ENCODE measurements at regions not wholly inside any gene's neighbourhood (a gene's known extent, or its start where the extent isn't known, plus 50 kb on each side); places are given as distances from the start of the nearest gene placed in this dataset.

DNA sequence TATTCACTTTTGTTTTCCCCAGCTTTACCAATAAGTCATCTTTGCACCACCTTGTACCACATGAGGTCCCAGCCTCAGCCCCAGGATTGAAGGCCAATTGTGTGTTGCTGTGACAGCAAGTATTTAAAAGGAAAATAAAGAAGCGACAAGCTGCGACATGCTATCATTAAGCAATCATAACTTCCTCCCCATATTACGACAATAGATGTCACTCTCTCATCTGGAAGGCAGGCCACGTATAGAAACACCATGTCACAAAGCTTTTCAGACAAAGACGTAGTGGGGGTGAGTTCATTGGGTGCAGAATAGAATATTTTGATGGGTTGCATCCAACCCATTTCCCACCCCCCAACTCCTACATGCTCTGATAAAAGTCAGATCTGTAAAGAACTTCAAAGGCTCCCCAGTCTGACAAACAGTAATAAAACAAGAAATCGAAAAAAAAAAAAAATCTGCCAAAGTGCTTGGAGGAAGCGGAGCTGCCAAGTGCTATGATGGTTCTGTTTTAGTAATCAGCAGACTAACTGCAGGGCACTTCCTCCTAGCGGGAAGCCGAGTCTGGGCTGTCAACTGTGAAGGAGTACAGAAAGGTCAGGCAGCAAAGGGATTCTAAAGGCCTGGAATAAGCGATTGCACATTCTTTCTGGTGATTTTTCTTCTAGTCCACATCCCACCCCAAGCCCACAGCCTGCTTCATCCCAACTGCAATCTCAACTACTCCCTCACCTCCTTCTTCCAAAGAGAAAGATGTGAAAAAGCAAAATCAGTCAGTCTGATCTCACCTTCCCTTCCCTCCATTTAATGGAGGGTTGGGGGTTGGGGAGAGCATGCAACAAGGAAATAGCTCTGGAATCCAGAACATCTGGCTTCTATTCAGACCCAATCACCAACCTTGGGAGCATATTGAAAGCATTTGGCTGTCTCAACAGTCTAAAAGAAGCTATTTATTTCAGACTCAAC is 131.4 kb upstream of the UBASH3B start:
- DNase-seq (ENCODE audit: low read depth in 3 of 3, low spot score in 1 of 3), result no peak

DNA sequence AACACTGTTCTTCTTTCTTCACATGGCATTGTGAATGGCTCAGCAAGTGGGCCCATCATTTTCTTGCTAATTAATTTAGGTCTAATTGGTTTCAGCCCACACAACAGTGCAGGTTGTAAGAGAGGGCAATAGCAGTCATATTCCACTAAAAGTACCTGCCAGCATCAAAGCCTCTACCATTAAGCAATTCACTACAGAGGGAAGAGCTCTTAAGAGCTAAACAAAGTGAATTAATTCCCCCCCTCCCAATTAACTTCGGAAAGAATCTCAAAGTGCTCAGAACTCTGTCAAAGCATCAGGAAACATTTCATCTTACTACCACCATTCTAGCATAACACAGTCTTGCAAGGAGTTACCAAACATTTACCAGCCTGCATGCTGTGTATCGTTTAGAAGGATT is 133.9 kb upstream of the UBASH3B start:
- DNase-seq (ENCODE audit: low read depth in 3 of 3, low spot score in 1 of 3), result no peak

GRCh38 chr11:122517403-122518379 is 137.8 kb upstream of the UBASH3B start:
- DNase-seq (ENCODE audit: low read depth in 3 of 3, low spot score in 1 of 3), result no peak

GRCh38 chr11:122516686-122517085 is 138.8 kb upstream of the UBASH3B start:
- no peak for DNase-seq (ENCODE audit: low read depth in 3 of 3, low spot score in 1 of 3)

DNA sequence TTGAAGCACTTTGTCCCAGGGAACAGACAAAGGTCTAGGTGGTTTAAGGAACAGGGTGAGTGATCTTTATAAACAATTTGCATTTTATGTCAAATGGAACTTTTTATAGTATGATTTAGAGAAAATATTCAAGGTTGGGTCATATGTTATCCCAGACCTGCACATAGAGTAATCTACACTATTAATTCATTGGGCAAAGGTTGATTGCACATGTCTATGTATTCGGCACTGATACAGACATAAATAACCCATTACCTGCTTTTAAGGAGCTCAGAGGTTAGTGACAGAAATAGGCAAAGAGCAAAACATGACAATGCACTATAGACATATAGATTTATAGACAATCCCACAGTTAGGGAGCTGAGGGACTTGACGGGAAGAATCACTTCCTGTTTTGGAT is 141.5 kb upstream of the UBASH3B start:
- no peak for DNase-seq (ENCODE audit: low read depth in 3 of 3, low spot score in 1 of 3)

GRCh38 chr11:122513328-122513727 is 142.2 kb upstream of the UBASH3B start:
- DNase-seq (ENCODE audit: low read depth in 3 of 3, low spot score in 1 of 3), result no peak

GRCh38 chr11:122512688-122513087 is 142.8 kb upstream of the UBASH3B start:
- no peak for DNase-seq (ENCODE audit: low read depth in 3 of 3, low spot score in 1 of 3)

GRCh38 chr11:122509899-122510298 is 145.6 kb upstream of the UBASH3B start:
- no peak for DNase-seq (ENCODE audit: low read depth in 3 of 3, low spot score in 1 of 3)

DNA sequence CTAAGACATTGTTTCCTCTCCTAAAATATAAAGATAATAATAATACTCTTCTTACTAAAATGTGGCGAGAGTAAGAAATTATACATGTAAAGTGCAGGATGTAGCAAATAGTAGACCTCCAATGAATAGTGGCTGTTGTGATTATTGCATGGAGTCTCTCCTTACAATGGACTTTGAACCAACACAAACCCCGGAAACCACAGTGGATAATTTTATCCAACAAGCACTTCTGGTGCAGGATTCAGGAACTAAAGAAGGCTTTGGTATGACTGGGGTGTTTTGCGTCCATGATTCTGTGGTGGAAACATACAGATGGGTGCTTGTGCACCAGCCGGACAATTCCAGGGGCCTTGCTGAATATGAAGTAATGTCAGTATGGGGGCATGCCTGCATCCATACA is 146.4 kb upstream of the UBASH3B start:
- no peak for DNase-seq (ENCODE audit: low read depth in 3 of 3, low spot score in 1 of 3)

GRCh38 chr11:122505304-122506006 is 150.1 kb upstream of the UBASH3B start:
- peak in 1 of 3 donors; percentile 20 for DNase-seq (ENCODE audit: low read depth in 3 of 3, low spot score in 1 of 3)

GRCh38 chr11:122494221-122494620 is 161.3 kb upstream of the UBASH3B start:
- DNase-seq (ENCODE audit: low read depth in 3 of 3, low spot score in 1 of 3), result no peak

DNA sequence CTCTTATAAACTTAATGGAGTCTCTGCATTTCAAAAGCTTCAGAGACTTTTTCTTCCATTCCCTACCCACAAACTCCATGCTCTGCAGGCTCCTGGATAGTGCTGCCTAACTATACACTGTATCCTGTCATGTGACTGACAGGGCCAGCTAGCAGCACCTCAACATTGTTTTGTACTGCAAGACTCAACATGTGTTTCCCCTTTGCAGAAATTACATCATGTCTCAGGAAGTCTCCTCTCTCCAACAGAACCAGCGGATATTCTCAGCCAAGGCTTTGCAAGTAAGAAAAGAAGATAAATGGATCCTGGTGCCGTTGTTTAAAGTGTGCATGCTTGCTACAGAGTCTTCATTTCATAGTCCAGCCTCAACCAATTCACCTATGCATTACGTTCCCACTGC is 164.0 kb upstream of the UBASH3B start:
- no peak for DNase-seq (ENCODE audit: low read depth in 3 of 3, low spot score in 1 of 3)

DNA sequence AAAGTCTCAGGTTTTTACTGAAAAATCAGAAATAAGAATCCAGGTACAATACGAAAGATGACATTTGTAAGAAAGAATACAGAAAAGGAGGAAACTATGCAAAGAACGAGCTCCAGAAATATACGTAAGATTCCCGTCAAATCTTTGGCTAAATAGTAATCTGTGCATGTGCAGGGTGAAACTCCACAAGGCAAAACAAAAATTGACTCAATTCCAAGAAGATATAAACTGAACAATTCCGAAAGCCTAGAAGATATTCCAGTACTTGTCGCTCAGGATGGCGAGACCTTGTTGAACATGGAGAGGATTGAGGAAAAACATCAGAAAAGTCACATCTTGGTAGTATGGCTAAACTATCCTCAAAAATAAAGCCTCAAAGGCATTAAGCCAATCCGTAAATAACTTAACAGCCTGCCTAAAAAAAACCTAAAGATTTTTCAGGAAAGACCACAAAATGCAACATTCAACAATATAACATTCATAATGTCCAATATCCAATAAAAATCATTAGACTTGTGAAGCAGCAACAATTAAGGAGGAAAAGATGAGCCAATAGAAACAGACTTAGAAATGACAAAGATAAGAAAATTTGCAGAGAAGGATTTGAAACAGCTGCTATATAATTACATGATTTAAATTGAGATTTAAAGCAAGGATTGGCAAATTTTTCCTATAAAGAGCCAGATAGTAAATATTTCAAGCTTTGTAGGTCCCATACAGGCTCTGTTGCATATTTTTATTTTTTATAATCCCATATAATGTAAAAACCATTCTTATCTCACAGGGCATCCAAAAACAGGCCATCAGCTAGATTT is 166.4 kb upstream of the UBASH3B start:
- no peak for DNase-seq (ENCODE audit: low read depth in 3 of 3, low spot score in 1 of 3)

DNA sequence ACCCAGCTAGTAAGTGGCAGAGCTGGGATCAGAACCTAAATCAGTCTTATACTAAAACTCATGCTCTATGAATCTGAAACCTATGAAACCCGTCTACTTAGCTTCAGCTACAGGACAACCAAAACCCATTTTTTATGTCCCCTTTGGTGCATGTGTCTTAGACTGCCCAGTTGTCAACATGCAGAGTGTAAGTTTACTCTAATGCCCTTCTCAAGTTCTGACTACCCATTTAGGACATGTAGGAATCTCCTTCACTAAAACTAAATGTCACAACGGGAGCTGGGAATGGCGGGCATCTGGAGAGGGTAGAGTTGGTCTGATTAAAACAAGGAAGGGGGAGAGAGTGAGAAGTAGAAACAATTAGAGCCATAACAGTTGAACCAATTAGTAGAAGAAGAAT is 167.9 kb upstream of the UBASH3B start:
- DNase-seq (ENCODE audit: low read depth in 3 of 3, low spot score in 1 of 3), result no peak

DNA sequence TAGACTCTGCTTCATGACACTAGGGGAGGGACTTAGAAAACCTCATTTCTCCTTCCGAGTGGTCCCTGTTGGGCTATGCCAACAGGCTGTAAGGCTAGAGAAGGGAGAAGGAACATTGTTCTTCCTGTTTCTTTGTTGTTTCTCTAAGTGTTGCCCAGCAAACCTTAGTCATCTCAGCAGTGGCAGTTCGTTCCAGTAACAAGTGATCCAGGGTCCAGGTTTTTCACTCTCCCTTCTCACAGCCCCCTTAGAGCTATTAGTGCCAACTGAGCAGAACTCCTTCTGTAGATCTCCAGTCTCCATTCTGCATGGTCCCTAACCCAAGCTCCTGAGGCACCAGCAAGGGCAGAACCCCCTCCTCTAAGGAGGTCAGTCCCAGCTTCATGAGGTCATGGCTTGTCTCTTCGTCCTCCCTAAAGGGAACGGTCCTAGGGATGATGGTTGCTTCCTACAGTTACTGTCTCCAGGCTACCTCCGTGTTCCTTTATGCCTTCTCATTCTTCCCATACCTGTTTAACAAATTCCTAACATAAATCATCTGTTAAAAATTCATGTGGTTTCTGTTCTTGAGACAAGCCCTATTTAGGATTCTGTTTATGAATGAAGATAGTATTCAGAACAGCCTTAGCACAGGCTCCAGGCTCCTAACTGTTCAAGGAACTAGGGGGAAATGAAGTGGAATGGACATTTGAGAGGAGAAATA is 168.6 kb upstream of the UBASH3B start:
- DNase-seq (ENCODE audit: low read depth in 3 of 3, low spot score in 1 of 3), result no peak

DNA sequence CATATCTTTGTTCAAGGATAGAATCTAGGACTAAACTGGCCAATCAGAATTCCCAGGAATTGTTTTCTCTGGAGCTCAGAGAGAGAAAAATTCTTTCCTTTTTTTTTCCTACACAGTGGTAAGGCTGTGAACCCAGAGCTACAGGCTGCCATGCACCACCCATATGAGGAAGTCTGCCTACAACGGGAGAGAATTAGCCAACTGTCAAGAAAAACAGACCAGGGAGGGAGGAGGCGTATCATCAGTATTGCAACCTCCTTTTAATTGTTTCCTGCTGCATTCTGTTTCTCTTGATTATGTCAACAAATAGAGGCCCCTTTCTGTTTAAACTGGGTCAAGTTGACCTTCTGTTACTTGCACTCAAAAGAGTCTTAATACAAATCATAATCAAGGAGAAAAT is 176.5 kb upstream of the UBASH3B start:
- DNase-seq (ENCODE audit: low read depth in 3 of 3, low spot score in 1 of 3), result no peak

DNA sequence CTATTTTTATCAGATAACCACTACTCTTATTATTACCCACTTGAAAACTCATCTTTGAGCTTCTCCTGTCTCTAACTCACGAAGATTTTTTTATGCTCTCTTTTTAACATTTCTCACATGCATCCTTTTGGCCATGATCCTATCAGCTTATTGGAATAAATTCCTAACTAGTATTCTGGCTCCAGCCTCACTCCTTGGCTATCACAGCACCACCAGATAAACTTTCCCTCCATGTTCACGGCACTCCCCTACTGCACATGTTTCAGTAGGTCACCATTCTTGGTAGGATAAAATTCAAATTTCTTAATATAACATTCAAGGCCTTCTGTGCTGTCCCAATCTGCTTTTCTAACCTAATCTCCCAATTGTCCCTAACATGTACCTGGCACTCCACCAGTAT is 186.6 kb upstream of the UBASH3B start:
- no peak for DNase-seq (ENCODE audit: low read depth in 3 of 3, low spot score in 1 of 3)

- DNase-seq (ENCODE audit: low read depth in 3 of 3, low spot score in 1 of 3), result no peak
Measured at GRCh38 chr11:122463530-122463929, 192.0 kb upstream of the UBASH3B start.

DNA sequence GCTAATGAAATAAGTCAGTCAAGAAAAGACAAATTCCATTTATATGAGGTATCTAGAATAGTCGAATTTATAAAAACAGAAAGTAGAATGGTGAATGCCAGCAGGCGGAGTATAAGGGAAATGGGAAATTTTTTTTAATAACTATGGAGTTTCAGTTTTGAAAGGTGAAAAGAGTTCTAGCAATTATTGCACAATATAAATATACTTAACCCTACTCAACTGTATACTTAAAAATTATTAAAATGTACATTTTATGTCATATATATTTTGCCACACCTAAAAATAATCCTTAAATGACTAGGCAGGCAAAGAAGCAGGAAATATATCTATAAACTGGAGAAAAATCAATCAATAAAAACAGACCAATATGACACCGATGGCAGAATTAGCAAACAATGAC is 196.5 kb upstream of the UBASH3B start:
- DNase-seq (ENCODE audit: low read depth in 3 of 3, low spot score in 1 of 3), result no peak

DNA sequence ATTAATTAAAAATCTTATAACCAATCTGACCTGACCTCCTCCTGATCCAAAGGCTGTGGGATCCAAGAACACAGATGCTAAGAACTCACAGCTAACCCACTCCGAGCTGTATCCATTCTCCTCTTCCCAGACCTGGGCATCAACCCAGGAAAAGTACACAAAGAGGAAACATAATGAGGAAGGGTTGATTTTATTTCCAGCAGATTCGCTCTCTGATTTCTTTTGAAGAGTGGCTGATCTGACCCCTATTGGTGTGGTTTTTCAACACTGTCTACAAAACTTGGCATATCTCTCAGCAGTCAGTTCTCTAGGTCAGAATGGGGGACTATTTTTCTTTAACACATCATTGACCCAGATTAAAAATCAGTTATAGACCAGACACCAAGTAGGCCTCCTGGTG is 201.9 kb upstream of the UBASH3B start:
- DNase-seq (ENCODE audit: low read depth in 3 of 3, low spot score in 1 of 3), result no peak
